ENCODE measurements at regions not wholly inside any gene's neighbourhood (a gene's known extent, or its start where the extent isn't known, plus 50 kb on each side); places are given as distances from the start of the nearest gene placed in this dataset.
"Not testable (repeated sequence)": the region's sequence is repeated elsewhere in the genome, so short reads cannot be mapped to it uniquely, and the experiment has no call there.

GRCh38 chr6:68160348-68160747 lies 474.7 kb upstream of the ADGRB3 start:
- no peak for DNase-seq

- DNase-seq: no peak
Measured at GRCh38 chr6:68159433-68159832, 475.6 kb upstream of the ADGRB3 start.

DNA sequence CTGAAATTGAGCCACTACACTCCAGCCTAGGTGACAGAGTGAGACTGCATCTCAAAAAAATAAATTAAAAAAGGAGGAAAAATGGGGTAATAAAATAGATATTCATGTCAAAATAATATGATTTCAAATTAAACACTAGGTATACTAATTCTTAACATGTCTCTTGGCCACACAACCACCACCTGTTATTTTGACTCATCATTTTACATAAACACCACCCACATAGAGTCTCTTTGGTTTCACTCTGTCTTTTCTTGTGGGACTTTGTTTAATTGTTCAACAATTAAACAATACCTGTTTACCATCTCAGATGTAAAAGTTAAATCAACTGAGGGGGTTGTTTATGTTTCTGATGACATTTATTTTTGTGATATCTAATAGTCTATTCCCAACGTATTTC lies 476.8 kb upstream of the ADGRB3 start:
- no peak for DNase-seq

DNA sequence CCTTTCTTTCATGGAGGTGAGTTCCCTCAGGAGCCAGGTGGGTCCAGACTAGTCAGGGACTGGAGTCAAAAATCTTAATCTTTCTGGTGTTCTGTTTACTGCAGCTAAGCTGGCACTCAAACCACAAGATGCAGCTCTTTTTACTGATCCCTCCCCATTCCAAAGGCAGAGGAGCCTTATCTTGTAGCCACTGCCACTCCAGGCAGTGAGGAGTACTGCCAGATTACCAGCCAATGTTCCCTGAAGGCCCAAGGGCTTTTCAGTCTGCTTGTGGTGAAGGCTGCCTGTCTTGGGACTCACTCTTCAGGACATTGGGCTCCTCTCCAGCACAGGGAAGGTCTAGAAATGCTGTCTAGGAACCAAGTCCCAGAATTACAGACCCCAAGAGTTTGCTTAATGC lies 490.4 kb upstream of the ADGRB3 start:
- no peak for DNase-seq

DNA sequence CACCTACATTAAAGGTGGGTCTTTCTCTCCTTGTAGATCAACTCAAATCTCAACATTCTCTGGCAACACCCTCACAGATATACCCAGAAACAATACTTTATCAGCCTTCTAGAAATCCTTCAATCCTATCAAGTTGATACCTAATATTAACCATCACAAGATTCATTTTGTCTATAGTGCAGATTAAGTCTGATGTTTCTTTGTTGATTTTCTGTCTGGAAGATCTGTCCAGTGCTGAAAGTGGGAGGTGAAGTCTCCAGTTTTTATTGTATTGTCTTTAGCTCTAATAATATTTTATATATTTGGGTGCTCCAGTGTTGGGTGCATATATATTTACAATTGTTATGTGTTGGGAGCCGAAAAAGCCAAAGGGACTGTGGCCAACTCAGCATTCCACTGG lies 493.9 kb upstream of the ADGRB3 start:
- no peak for DNase-seq

GRCh38 chr6:68139130-68139529 lies 496.0 kb upstream of the ADGRB3 start:
- DNase-seq: no peak

GRCh38 chr6:68134796-68135195 lies 500.3 kb upstream of the ADGRB3 start:
- no peak for DNase-seq

- no peak for DNase-seq
Measured at GRCh38 chr6:68128211-68128610, 506.9 kb upstream of the ADGRB3 start.

GRCh38 chr6:68127074-68127473 lies 508.0 kb upstream of the ADGRB3 start:
- DNase-seq: no peak

DNA sequence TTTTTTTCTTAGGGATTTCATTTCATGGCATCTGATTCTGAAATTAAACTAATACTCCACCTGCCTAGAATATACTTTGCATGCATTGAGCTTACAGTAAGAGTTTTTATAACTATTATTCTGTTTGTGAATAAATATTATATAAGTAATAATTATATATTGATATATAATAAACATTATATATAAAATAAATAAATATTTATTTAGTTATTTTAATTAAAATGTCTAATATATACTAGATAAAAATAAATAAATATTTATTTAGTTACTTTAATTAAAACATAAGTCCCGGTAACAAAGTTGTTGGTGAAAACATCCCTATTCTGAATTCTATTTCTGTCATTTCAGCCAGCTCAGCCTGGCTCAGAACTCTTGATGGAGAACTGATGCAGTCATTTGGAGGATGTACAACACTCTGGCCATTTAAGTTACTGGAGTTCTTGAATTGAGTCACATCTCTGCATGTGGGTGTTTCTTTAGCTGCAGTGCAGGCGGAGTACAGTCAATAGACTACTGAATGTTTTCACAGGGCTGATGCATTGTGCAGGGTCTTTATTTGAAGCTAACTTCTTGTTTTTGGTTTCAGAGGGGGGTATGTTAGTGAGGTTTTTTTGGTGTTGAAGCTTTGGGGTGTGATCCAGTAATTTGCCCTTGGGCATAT lies 508.9 kb upstream of the ADGRB3 start:
- DNase-seq: no peak

DNA sequence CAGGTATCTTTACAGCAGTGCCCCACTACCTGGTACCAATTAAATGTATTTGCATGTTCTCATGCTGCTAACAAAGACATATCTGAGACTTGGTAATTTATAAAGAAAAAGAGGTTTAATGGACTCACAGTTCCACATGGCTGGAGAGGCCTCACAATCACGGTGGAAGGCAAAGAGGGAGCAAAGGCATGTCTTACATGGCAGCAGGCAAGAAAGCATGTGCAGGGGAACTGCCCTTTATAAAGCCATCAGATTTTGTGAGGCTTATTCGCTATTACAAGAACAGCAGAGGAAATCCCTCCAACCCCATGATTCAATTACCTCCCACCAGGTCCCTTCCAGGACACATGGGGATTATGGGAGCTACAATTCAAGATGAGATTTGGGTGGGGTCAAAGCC lies 512.1 kb upstream of the ADGRB3 start:
- DNase-seq: not testable (repeated sequence)

DNA sequence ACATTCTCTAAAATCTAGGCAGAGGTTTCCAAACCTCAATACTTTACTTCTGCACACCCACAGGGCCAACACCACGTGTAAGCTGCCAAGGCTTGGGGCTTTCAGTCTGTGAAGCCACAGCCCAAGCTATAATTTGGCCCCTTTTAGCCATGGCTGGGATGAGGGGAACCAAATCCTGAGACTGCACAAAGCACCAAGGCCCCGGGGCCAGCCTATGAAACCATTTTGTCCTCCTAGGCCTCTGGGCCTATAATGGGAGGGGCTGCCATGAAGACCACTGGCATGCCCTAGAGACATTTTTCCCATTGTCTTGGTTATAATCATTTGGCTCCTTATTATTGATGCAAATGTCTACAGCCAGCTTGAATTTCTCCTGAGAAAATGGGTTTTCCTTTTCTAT lies 513.0 kb upstream of the ADGRB3 start:
- DNase-seq: no peak

DNA sequence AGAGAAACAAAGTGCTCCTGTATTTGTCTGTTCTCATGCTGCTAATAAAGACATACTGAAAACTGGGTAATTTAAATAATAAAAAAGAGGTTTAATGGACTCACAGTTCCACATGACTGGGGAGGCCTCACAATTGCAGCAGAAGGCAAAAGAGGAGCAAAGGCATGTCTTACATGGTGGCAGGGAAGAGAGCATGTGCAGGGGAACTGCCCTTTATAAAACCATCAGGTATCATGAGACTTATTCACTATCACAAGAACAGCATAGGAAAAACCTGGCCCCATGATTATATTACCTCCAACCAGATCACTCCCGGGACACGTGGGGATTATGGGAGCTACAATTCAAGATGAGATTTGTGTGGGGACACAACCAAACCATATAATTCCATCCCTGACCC lies 514.1 kb upstream of the ADGRB3 start:
- DNase-seq: not testable (repeated sequence)

DNA sequence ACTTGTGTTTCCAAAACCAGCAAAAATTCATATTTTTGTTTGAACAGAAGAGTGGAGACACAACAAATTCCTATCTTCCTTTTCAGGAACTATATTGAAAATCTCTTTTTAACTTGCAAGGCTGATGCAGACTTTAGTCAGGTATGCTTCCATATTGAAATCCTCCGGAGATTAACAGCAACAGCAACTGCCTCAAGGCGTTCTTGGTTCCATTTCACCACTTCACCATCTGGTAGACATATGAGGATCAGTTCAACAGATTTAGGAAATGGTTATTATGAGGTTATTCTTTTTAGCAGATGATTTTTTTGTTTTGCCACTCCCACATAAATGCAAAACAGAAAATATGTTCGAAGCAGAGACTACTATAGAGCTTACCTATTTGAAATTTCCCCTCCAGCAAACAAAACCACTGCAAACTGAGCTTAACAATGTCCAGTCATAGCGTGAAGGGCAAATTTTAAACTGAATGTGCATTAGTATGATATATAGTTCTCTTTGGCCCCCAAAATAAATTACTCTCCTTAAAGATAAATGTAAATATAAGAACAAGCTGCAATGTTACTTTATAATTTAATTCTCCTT lies 520.5 kb upstream of the ADGRB3 start:
- no peak for DNase-seq

- no peak for DNase-seq
Measured at GRCh38 chr6:68108233-68108835, 526.7 kb upstream of the ADGRB3 start.

DNA sequence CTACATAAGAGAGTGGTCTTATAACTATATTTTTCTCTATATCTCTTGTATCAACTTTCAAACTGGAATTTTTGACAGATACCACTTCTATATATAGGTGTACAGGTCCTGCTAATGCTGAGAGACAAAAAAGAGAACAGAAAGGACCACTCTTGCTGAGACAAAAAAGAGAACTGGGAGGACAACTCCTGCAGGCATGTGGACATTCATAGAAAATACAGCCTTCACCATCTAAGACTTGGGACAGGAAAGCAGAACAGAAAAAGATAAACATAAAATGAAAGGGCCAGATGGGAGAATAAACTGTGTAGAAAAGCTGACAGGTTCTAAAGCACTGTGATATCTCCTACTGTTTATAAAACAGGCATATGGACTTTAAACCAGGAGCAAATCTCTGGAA lies 541.0 kb upstream of the ADGRB3 start:
- DNase-seq: no peak

GRCh38 chr6:68087399-68088133 lies 547.5 kb upstream of the ADGRB3 start:
- DNase-seq: no peak

- DNase-seq: no peak
Measured at GRCh38 chr6:68086199-68086598, 548.9 kb upstream of the ADGRB3 start.

- DNase-seq: not testable (repeated sequence)
Measured at GRCh38 chr6:68085599-68085998, 549.5 kb upstream of the ADGRB3 start.

DNA sequence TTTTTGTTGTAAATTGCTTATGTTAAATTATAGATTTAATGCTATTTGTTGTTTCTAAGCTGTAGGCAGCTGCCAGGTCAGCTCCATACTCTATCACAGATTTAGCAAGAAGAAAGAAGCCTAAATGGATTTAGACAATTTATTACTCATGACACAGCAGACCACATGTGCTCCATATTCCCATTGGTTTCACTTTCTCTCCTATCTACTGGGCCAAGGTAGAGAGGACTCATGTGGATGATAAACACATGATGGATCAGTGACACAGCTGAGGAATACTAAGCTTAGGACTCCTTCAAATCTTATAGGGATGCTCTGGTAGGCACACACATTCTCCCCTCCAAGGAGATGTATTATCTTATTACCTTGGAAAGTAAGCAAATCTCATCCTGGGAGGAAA lies 553.0 kb upstream of the ADGRB3 start:
- no peak for DNase-seq

DNA sequence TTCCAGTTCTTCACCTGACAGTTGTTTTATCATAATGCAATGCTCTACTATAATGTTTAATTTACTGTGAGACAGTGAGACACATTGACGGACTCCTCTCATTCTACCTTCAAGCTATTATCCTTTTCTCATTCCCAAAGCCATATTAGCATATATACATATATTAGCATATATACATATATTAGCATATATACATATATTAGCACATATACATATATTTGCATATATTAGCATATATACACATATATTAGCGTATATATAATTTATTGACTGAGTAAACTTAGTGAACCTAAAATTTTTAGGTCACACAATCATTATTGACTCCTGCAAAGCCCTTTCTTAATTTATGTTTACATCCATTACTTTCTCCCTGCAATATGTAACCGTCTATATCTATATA lies 555.0 kb upstream of the ADGRB3 start:
- no peak for DNase-seq

GRCh38 chr6:68077661-68078060 lies 557.4 kb upstream of the ADGRB3 start:
- DNase-seq: no peak

GRCh38 chr6:68071740-68072139 lies 563.3 kb upstream of the ADGRB3 start:
- no peak for DNase-seq

Measured in nucleus accumbens (tissue), 56 donors.